ENCODE measurements at regions not wholly inside any gene's neighbourhood (a gene's known extent, or its start where the extent isn't known, plus 50 kb on each side); places are given as distances from the start of the nearest gene placed in this dataset.

GRCh38 chr5:74342182-74342581, 298.3 kb downstream of the ENC1 start:
- FAIRE-seq, result no peak
- Histone ChIP-seq H3K4me3 (ENCODE audit: low read length in 3 of 3) (no peak overlapping the region), H3K9ac (ENCODE audit: low read length in 3 of 3) (no peak overlapping the region), H3K4me1 (ENCODE audit: control insufficient read depth in 2 of 3, insufficient read depth in 2 of 3, low read depth in 1 of 3, low read length in 3 of 3) (no peaks in the 10 kb centered on the region), H3K27me3 (ENCODE audit: control insufficient read depth, insufficient read depth, low read length) (no peaks in the 10 kb centered on the region), H3K27ac (ENCODE audit: low read depth in 2 of 2, low read length in 2 of 2) (no peak overlapping the region), H3K36me3 (ENCODE audit: control insufficient read depth in 2 of 3, insufficient read depth in 3 of 3, low read length in 3 of 3) (no peaks in the 10 kb centered on the region), H3K9me3 (ENCODE audit: control insufficient read depth in 2 of 3, insufficient read depth in 1 of 3, low read length in 3 of 3) (no peaks in the 10 kb centered on the region)
- intact Hi-C loops (cut with DNase I), result no loop called here
- no peak for DNase-seq
- TF ChIP-seq CTCF (IDR thresholded peaks at IDR 0.05; ENCODE audit: borderline replicate concordance, extremely low read depth, insufficient read depth), result no peak

GRCh38 chr5:74341221-74341620, 299.3 kb downstream of the ENC1 start:
- H3K36me3 ChIP-seq (ENCODE audit: control insufficient read depth in 2 of 3, insufficient read depth in 3 of 3, low read length in 3 of 3), result no peaks in the 10 kb centered on the region
- no peak for TF ChIP-seq CTCF (IDR thresholded peaks at IDR 0.05; ENCODE audit: borderline replicate concordance, extremely low read depth, insufficient read depth)
- H3K27ac ChIP-seq (ENCODE audit: low read depth in 2 of 2, low read length in 2 of 2), result no peak overlapping the region
- no peak overlapping the region for H3K4me3 ChIP-seq (ENCODE audit: low read length in 3 of 3)
- no peaks in the 10 kb centered on the region for H3K4me1 ChIP-seq (ENCODE audit: control insufficient read depth in 2 of 3, insufficient read depth in 2 of 3, low read depth in 1 of 3, low read length in 3 of 3)
- no peaks in the 10 kb centered on the region for H3K27me3 ChIP-seq (ENCODE audit: control insufficient read depth, insufficient read depth, low read length)
- intact Hi-C loops (cut with DNase I), result no loop called here
- no peak overlapping the region for H3K9ac ChIP-seq (ENCODE audit: low read length in 3 of 3)
- FAIRE-seq (no peak), DNase-seq (no peak)
- no peaks in the 10 kb centered on the region for H3K9me3 ChIP-seq (ENCODE audit: control insufficient read depth in 2 of 3, insufficient read depth in 1 of 3, low read length in 3 of 3)

GRCh38 chr5:74340476-74340875, 300.1 kb downstream of the ENC1 start:
- H3K9ac ChIP-seq (ENCODE audit: low read length in 3 of 3), result no peak overlapping the region
- H3K27ac ChIP-seq (ENCODE audit: low read depth in 2 of 2, low read length in 2 of 2), result no peak overlapping the region
- no peak for DNase-seq
- H3K4me1 ChIP-seq (ENCODE audit: control insufficient read depth in 2 of 3, insufficient read depth in 2 of 3, low read depth in 1 of 3, low read length in 3 of 3), result no peaks in the 10 kb centered on the region
- no peaks in the 10 kb centered on the region for H3K36me3 ChIP-seq (ENCODE audit: control insufficient read depth in 2 of 3, insufficient read depth in 3 of 3, low read length in 3 of 3)
- intact Hi-C loops (cut with DNase I), result no loop called here
- H3K27me3 ChIP-seq (ENCODE audit: control insufficient read depth, insufficient read depth, low read length), result no peaks in the 10 kb centered on the region
- no peak for TF ChIP-seq CTCF (IDR thresholded peaks at IDR 0.05; ENCODE audit: borderline replicate concordance, extremely low read depth, insufficient read depth)
- no peaks in the 10 kb centered on the region for H3K9me3 ChIP-seq (ENCODE audit: control insufficient read depth in 2 of 3, insufficient read depth in 1 of 3, low read length in 3 of 3)
- FAIRE-seq, result no peak
- H3K4me3 ChIP-seq (ENCODE audit: low read length in 3 of 3), result no peak overlapping the region

GRCh38 chr5:74337984-74338310, 302.6 kb downstream of the ENC1 start:
- no peak for TF ChIP-seq CTCF (IDR thresholded peaks at IDR 0.05; ENCODE audit: borderline replicate concordance, extremely low read depth, insufficient read depth)
- FAIRE-seq (no peak), DNase-seq (no peak)
- Histone ChIP-seq H3K27ac (ENCODE audit: low read depth in 2 of 2, low read length in 2 of 2) (no peak overlapping the region), H3K9ac (ENCODE audit: low read length in 3 of 3) (no peak overlapping the region), H3K4me1 (ENCODE audit: control insufficient read depth in 2 of 3, insufficient read depth in 2 of 3, low read depth in 1 of 3, low read length in 3 of 3) (no peaks in the 10 kb centered on the region), H3K36me3 (ENCODE audit: control insufficient read depth in 2 of 3, insufficient read depth in 3 of 3, low read length in 3 of 3) (no peaks in the 10 kb centered on the region), H3K4me3 (ENCODE audit: low read length in 3 of 3) (no peak overlapping the region), H3K9me3 (ENCODE audit: control insufficient read depth in 2 of 3, insufficient read depth in 1 of 3, low read length in 3 of 3) (no peaks in the 10 kb centered on the region), H3K27me3 (ENCODE audit: control insufficient read depth, insufficient read depth, low read length) (no peaks in the 10 kb centered on the region)
- intact Hi-C loops (cut with DNase I), result no loop called here

All from kidney (tissue), 13 donors.